ENCODE measurements at regions not wholly inside any gene's neighbourhood (a gene's known extent, or its start where the extent isn't known, plus 50 kb on each side); places are given as distances from the start of the nearest gene placed in this dataset.
"Not testable (repeated sequence)": the region's sequence is repeated elsewhere in the genome, so short reads cannot be mapped to it uniquely, and the experiment has no call there.

DNA sequence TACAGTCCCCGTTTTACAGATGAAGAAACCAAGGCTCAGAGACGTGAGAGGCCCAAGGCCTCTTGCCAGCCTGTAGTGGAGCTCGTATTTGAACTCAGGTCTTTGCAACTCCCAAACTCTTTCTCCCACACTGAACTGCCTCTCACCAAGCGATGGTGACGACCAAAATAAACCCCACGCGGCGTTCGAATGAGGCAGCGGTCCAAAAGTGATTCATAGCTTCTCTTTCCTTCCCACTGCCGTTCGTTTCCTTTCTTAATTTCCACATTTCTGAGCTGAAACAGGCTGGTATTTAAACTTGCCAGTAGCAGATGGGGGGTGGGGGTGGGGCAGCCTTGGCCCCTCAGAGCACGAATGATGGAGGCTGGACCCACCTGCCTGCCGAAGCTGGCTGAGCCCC is 252.9 kb upstream of the KCNG1 start:
- Histone ChIP-seq H3K4me2 (ENCODE audit: low read length) (no peak overlapping the region), H3K4me1 (ENCODE audit: low read length) (no peaks in the 10 kb centered on the region), H3K27me3 (ENCODE audit: low read depth, low read length) (peaks cover 33% of the 10 kb centered on the region), H3K9ac (ENCODE audit: low read length) (no peak overlapping the region), H4K20me1 (ENCODE audit: insufficient read depth, low read length) (no peaks in the 10 kb centered on the region), H2AFZ (ENCODE audit: low read depth, low read length) (no peak overlapping the region), H3K36me3 (replicated peaks; ENCODE audit: low read depth, low read length) (no peaks in the 10 kb centered on the region), H3K9me3 (ENCODE audit: insufficient read depth, low read length) (0 out of 2 replicates have a peak, but pooled peaks cover 3% of the 10 kb centered on the region), H3K4me3 (ENCODE audit: low read length) (no peak overlapping the region), H3K79me2 (ENCODE audit: low read length) (no peaks in the 10 kb centered on the region), H3K27ac (ENCODE audit: low read length) (no peak overlapping the region)
- TF ChIP-seq, protein P1, sequence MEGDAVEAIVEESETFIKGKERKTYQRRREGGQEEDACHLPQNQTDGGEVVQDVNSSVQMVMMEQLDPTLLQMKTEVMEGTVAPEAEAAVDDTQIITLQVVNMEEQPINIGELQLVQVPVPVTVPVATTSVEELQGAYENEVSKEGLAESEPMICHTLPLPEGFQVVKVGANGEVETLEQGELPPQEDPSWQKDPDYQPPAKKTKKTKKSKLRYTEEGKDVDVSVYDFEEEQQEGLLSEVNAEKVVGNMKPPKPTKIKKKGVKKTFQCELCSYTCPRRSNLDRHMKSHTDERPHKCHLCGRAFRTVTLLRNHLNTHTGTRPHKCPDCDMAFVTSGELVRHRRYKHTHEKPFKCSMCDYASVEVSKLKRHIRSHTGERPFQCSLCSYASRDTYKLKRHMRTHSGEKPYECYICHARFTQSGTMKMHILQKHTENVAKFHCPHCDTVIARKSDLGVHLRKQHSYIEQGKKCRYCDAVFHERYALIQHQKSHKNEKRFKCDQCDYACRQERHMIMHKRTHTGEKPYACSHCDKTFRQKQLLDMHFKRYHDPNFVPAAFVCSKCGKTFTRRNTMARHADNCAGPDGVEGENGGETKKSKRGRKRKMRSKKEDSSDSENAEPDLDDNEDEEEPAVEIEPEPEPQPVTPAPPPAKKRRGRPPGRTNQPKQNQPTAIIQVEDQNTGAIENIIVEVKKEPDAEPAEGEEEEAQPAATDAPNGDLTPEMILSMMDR (IDR thresholded peaks at IDR 0.05; ENCODE audit: low read depth, low read length), result no peak
- TF ChIP-seq EZH2phosphoT487 (IDR thresholded peaks at IDR 0.05; ENCODE audit: low read depth), result no peak

- H3K27ac ChIP-seq (ENCODE audit: low read length), result no peak overlapping the region
- no peak for TF ChIP-seq EZH2phosphoT487 (IDR thresholded peaks at IDR 0.05; ENCODE audit: low read depth)
- TF ChIP-seq, protein P1 (IDR thresholded peaks at IDR 0.05; ENCODE audit: low read depth, low read length), result no peak
- H3K4me3 ChIP-seq (ENCODE audit: low read length), result no peak overlapping the region
- H2AFZ ChIP-seq (ENCODE audit: low read depth, low read length), result no peak overlapping the region
- no peak overlapping the region for H3K4me2 ChIP-seq (ENCODE audit: low read length)
- H3K36me3 ChIP-seq (replicated peaks; ENCODE audit: low read depth, low read length), result no peaks in the 10 kb centered on the region
- no peaks in the 10 kb centered on the region for H4K20me1 ChIP-seq (ENCODE audit: insufficient read depth, low read length)
- H3K4me1 ChIP-seq (ENCODE audit: low read length), result no peaks in the 10 kb centered on the region
- H3K79me2 ChIP-seq (ENCODE audit: low read length), result no peaks in the 10 kb centered on the region
- H3K27me3 ChIP-seq (ENCODE audit: low read depth, low read length), result peaks cover 33% of the 10 kb centered on the region
- H3K9ac ChIP-seq (ENCODE audit: low read length), result no peak overlapping the region
- 0 out of 2 replicates have a peak, but pooled peaks cover 3% of the 10 kb centered on the region for H3K9me3 ChIP-seq (ENCODE audit: insufficient read depth, low read length)
These were observed 252.3 kb upstream of the KCNG1 start for GRCh38 chr20:51275181-51275580.

GRCh38 chr20:51272401-51272800 is 249.5 kb upstream of the KCNG1 start:
- Histone ChIP-seq H3K4me1 (ENCODE audit: low read length) (no peaks in the 10 kb centered on the region), H3K79me2 (ENCODE audit: low read length) (no peaks in the 10 kb centered on the region), H3K27me3 (ENCODE audit: low read depth, low read length) (peaks cover 23% of the 10 kb centered on the region), H3K4me3 (ENCODE audit: low read length) (no peak overlapping the region), H3K4me2 (ENCODE audit: low read length) (no peak overlapping the region), H3K36me3 (replicated peaks; ENCODE audit: low read depth, low read length) (no peaks in the 10 kb centered on the region), H2AFZ (ENCODE audit: low read depth, low read length) (no peak overlapping the region), H3K27ac (ENCODE audit: low read length) (no peak overlapping the region), H3K9ac (ENCODE audit: low read length) (no peak overlapping the region), H3K9me3 (ENCODE audit: insufficient read depth, low read length) (0 out of 2 replicates have a peak, but pooled peaks cover 3% of the 10 kb centered on the region), H4K20me1 (ENCODE audit: insufficient read depth, low read length) (no peaks in the 10 kb centered on the region)
- TF ChIP-seq, protein P1 (IDR thresholded peaks at IDR 0.05; ENCODE audit: low read depth, low read length), result no peak
- TF ChIP-seq EZH2phosphoT487 (IDR thresholded peaks at IDR 0.05; ENCODE audit: low read depth), result no peak

DNA sequence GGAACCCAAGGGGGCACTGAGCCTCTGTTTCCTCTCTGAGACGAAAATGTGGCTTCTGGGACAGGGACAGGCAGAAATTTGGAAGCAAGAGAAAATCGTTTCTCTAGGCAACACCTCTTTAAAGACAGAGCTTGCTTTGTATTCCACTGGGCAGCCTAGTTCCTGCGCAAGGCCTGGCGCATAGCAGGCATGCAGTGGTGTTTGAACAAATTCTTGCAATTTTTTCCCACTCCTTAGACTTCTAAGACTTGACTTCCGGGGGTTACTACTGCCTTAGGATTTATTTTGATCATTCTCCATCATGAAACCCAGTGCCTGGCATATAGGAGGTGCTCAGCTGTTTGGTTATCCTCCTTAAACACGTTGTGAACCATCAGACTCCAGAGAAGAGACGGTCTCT is 249.0 kb upstream of the KCNG1 start:
- Histone ChIP-seq H3K4me3 (ENCODE audit: low read length) (no peak overlapping the region), H3K4me2 (ENCODE audit: low read length) (no peak overlapping the region), H3K4me1 (ENCODE audit: low read length) (no peaks in the 10 kb centered on the region), H3K9me3 (ENCODE audit: insufficient read depth, low read length) (0 out of 2 replicates have a peak, but pooled peaks cover 3% of the 10 kb centered on the region), H3K9ac (ENCODE audit: low read length) (no peak overlapping the region), H3K36me3 (replicated peaks; ENCODE audit: low read depth, low read length) (no peaks in the 10 kb centered on the region), H3K27ac (ENCODE audit: low read length) (no peak overlapping the region), H3K27me3 (ENCODE audit: low read depth, low read length) (peaks cover 21% of the 10 kb centered on the region), H3K79me2 (ENCODE audit: low read length) (no peaks in the 10 kb centered on the region), H4K20me1 (ENCODE audit: insufficient read depth, low read length) (no peaks in the 10 kb centered on the region), H2AFZ (ENCODE audit: low read depth, low read length) (no peak overlapping the region)
- TF ChIP-seq EZH2phosphoT487 (IDR thresholded peaks at IDR 0.05; ENCODE audit: low read depth), result no peak
- TF ChIP-seq, protein P1 (IDR thresholded peaks at IDR 0.05; ENCODE audit: low read depth, low read length), result no peak

DNA sequence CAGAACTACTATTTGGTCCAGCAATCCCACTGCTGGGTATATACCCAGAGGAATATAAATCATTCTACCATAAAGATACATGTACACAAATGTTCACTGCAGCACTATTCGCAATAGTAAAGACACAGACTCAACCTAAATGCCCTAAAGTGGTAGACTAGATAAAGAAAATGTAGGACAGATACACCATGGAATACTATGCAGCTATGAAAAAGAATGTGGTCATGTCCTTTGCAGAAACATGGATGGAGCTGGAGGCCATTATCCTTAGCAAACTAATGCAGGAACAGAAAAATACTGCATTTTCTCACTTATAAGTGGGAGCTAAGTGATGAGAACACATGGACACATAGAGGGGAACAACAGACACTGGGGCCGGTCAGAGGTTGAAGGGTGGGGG is 248.4 kb upstream of the KCNG1 start:
- H3K4me3 ChIP-seq (ENCODE audit: low read length); H3K36me3 ChIP-seq (replicated peaks; ENCODE audit: low read depth, low read length); H3K4me1 ChIP-seq (ENCODE audit: low read length); H3K27ac ChIP-seq (ENCODE audit: low read length); H3K79me2 ChIP-seq (ENCODE audit: low read length); H3K9me3 ChIP-seq (ENCODE audit: insufficient read depth, low read length); H3K9ac ChIP-seq (ENCODE audit: low read length); H2AFZ ChIP-seq (ENCODE audit: low read depth, low read length); H3K4me2 ChIP-seq (ENCODE audit: low read length); H4K20me1 ChIP-seq (ENCODE audit: insufficient read depth, low read length): not testable (repeated sequence)
- peaks cover 19% of the 10 kb centered on the region for H3K27me3 ChIP-seq (ENCODE audit: low read depth, low read length)
